Rectal smooth muscle tissue (tissue), 1 donor: ENCODE measurements at regions not wholly inside any gene's neighbourhood (a gene's known extent, or its start where the extent isn't known, plus 50 kb on each side); places are given as distances from the start of the nearest gene placed in this dataset.

ENCODE experiments used
- H3K27ac ChIP-seq: one replicate; pipeline ENCODE4 v1.7.0; 2013; ENCODE audit warnings: low read depth, low read length, inconsistent platforms
- H3K27me3 ChIP-seq: one replicate; pipeline ENCODE4 v1.7.0; 2013; ENCODE audit warnings: low read length; ENCODE audit not compliant: control insufficient read depth, insufficient read depth
- H3K36me3 ChIP-seq: one replicate; pipeline ENCODE4 v1.7.0; 2013; ENCODE audit warnings: low read length; ENCODE audit not compliant: control insufficient read depth, insufficient read depth
- H3K4me1 ChIP-seq: one replicate; pipeline ENCODE4 v1.7.0; 2013; ENCODE audit warnings: low read length; ENCODE audit not compliant: control insufficient read depth, insufficient read depth
- H3K4me3 ChIP-seq: one replicate; pipeline ENCODE4 v1.7.0; 2013; ENCODE audit warnings: low read length
- H3K9ac ChIP-seq: one replicate; pipeline ENCODE4 v1.7.0; 2013; ENCODE audit warnings: low read length

DNA sequence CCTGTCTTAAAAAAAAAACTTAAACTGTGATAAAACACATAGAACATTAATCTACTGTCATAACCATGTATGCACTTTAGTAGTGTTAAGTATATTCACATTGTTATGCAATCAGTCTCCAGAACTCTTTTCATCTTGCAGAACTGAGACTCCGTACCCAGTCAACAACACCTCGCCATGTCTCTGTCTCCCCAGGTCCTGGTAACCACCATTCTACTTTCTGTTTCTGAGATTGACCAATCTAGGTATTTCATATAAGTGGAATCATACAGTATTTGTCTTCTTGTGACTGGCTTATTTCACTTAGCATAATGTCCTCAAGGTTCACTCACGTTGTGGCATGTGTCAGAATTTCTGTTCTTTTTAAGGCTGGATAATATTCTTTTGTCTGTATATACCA, 290.8 kb upstream of the CXCR4 start:
- no peaks in the 10 kb centered on the region for H3K36me3 ChIP-seq
- no peak overlapping the region for H3K9ac ChIP-seq
- no peak overlapping the region for H3K27ac ChIP-seq
- H3K4me1 ChIP-seq, result no peaks in the 10 kb centered on the region
- no peak overlapping the region for H3K4me3 ChIP-seq
- H3K27me3 ChIP-seq, result no peaks in the 10 kb centered on the region

DNA sequence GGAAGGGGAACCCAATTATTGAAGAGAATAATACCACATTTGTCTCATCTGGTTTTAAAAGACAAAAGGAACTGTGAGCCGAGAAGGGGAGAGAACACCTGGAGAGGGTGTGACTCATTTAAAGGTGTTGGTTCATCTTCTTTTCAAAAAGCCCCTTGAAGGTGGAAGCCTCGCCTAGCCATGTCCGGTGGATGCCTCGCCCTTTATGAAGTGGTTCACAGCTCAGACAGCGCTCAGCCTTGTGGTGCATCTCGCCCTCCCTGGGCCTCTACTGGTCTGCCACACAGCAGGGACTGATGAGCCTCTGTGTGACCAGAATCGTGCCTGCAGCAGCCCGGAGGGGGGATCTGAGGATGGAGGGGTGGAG, 290.0 kb upstream of the CXCR4 start:
- H3K36me3 ChIP-seq, result no peaks in the 10 kb centered on the region
- no peak overlapping the region for H3K9ac ChIP-seq
- H3K27ac ChIP-seq, result no peak overlapping the region
- no peaks in the 10 kb centered on the region for H3K27me3 ChIP-seq
- H3K4me1 ChIP-seq, result no peaks in the 10 kb centered on the region
- no peak overlapping the region for H3K4me3 ChIP-seq

DNA sequence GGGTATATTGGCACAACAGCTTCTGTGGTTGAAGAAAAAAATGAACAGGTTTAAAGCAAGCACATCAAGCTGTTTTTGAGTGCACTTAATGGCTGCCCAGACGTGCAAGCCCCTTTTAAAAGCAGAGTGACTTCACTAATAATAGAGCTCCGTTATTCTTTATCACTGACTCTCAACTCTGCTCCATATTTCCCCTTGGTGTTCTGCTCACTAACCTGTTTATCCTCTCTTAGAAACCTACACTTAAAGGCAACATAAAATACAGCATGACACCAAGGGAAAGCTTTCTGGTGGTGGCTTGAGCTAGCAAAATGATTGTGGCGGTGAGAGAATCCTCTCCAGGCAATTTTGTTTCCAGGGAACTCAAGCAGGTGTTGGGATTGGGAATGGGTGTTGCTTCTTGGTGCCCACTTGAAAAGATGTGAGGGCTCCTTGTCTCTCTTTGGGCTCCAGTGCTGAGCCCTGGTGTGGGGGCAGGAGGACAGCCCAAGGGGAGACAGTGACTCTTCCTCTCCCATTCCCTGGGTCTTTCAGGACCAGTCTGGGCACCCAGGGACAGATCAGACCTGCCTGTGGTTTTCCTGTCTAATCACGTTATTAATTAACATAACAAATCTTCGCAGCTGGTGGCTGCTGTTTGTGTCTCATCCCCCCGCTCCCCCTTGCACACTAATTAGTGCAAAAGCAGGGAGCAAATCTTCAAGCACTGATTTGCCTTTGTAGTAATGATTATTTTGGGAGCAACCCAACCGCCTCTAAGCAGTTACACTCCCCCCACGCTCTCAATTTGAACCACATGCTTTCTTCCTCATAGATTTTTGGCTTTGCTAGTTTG, 289.4 kb upstream of the CXCR4 start:
- H3K27ac ChIP-seq, result no peak overlapping the region

DNA sequence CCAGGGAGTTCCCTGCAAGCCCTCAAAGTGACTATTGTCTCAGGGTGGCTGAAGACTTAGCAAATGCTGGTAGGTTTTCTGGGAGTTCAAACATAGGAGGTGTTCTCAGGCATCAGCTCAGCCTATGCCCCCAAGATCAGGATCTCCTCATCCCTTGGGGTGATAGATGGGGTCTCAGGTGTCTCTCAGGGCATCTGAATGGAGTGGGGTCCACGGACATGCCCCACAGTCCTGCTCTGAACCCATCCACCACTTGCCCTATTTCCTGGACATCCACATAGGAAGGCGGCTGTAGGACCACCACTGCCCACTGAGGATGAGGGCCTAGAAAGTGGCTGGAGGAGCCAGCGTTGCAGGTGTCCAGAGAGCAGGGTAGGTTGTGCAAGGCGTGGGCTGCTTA, 287.0 kb upstream of the CXCR4 start:
- H3K36me3 ChIP-seq, result no peaks in the 10 kb centered on the region
- H3K27ac ChIP-seq, result no peak overlapping the region
- H3K4me3 ChIP-seq, result no peak overlapping the region

More for the DNA sequence above, 289.4 kb upstream of the CXCR4 start:
- H3K4me3 ChIP-seq, result no peak overlapping the region
- H3K9ac ChIP-seq, result no peak overlapping the region
- no peaks in the 10 kb centered on the region for H3K4me1 ChIP-seq
- H3K36me3 ChIP-seq, result no peaks in the 10 kb centered on the region
- no peaks in the 10 kb centered on the region for H3K27me3 ChIP-seq

DNA sequence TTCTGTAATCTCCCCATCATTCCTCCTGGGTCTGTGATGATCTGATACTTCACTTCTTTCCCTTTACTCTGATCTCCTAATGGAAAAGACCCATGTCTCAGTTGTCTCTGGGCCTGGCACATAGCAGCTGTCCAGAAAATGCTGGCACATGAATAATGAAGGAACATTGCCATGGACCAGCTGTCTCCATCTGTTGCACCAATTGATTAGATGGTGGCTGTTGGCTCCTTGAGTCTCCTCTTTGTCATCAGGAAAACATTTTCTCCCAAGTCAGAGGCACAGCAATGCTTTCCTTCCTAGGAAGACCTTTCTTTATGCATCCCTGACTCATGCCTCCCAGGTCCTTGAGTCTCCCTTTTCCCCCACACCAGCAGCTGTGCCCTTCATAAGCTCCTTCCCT, 286.2 kb upstream of the CXCR4 start:
- Histone ChIP-seq H3K27ac (no peak overlapping the region), H3K9ac (no peak overlapping the region), H3K4me3 (no peak overlapping the region), H3K36me3 (no peaks in the 10 kb centered on the region), H3K4me1 (no peaks in the 10 kb centered on the region), H3K27me3 (peaks cover 2% of the 10 kb centered on the region)

More for the DNA sequence above, 287.0 kb upstream of the CXCR4 start:
- H3K9ac ChIP-seq, result no peak overlapping the region
- H3K27me3 ChIP-seq, result peaks cover 2% of the 10 kb centered on the region
- no peaks in the 10 kb centered on the region for H3K4me1 ChIP-seq

DNA sequence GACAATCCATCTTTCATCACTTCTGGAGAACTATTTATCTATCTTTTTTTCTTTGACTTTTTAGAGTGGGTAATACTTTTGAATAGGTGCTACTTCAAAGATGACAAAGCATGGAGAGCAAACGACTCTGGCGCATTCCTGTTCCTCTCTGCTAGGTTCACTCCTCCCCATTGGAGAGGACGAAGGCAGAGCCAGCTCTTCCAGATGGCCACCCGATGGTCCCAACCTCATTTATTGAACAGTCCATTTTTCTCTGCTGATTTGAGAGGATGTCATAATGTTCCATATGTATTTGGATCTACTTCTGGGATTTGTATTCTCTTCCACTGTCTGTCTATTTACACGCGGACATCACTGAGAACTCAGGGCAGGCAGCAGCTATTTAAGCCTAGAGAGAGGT, 284.3 kb upstream of the CXCR4 start:
- H3K36me3 ChIP-seq, result no peaks in the 10 kb centered on the region
- no peak overlapping the region for H3K4me3 ChIP-seq
- H3K27ac ChIP-seq, result no peak overlapping the region
- no peaks in the 10 kb centered on the region for H3K4me1 ChIP-seq
- H3K9ac ChIP-seq, result no peak overlapping the region
- peaks cover 2% of the 10 kb centered on the region for H3K27me3 ChIP-seq

DNA sequence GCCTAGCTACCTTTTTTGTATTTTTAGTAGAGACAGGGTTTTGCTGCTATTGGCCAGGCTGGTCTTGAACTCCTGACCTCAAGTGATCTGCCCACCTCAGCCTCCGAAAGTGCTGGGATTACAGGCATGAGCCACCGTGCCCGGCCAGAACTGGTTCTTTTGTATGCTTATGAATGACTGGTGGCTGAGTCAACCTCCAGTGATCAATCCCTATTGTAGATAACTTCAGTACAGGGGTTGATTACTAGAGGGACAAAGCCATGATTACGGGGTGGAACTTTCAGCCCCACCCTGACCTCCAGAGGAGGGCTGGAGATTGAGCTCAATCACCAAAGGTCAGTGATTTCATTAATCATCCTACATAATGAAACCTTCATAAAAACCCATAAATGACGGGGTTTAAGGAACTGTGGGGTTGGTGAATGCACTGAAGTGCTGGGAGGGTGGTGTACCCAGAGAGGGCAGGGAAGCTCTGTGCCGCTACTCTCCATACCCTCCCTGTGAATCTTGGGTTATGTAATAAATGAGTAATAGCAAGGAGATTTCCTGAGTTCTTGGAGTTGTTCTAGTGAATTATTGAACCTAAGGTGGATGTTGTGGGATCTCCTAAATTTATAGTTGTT, 281.8 kb upstream of the CXCR4 start:
- Histone ChIP-seq H3K27ac (no peak overlapping the region), H3K9ac (no peak overlapping the region), H3K4me3 (no peak overlapping the region), H3K4me1 (no peaks in the 10 kb centered on the region), H3K27me3 (peaks cover 2% of the 10 kb centered on the region), H3K36me3 (no peaks in the 10 kb centered on the region)

DNA sequence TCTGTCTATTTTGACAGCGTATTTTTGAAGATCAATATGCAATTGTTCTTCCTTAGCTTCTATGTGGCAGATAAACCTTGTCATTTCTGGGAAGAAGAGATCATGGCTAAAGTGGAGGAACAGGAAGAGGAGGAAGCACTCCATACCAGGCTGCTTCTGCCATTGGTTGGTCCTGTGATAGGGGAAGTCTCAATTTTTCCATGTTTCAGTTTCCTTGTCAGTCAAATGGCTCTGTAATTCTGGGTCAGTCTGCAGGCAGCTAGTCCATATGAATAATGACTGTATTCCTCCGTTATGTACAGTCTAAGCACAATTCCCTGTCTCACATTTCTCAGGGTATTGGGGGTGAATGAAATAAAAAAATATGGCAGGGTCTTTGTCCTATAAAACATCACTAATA, 277.6 kb upstream of the CXCR4 start:
- H3K27me3 ChIP-seq, result no peaks in the 10 kb centered on the region
- no peak overlapping the region for H3K9ac ChIP-seq
- no peaks in the 10 kb centered on the region for H3K4me1 ChIP-seq
- no peaks in the 10 kb centered on the region for H3K36me3 ChIP-seq
- no peak overlapping the region for H3K4me3 ChIP-seq
- no peak overlapping the region for H3K27ac ChIP-seq

DNA sequence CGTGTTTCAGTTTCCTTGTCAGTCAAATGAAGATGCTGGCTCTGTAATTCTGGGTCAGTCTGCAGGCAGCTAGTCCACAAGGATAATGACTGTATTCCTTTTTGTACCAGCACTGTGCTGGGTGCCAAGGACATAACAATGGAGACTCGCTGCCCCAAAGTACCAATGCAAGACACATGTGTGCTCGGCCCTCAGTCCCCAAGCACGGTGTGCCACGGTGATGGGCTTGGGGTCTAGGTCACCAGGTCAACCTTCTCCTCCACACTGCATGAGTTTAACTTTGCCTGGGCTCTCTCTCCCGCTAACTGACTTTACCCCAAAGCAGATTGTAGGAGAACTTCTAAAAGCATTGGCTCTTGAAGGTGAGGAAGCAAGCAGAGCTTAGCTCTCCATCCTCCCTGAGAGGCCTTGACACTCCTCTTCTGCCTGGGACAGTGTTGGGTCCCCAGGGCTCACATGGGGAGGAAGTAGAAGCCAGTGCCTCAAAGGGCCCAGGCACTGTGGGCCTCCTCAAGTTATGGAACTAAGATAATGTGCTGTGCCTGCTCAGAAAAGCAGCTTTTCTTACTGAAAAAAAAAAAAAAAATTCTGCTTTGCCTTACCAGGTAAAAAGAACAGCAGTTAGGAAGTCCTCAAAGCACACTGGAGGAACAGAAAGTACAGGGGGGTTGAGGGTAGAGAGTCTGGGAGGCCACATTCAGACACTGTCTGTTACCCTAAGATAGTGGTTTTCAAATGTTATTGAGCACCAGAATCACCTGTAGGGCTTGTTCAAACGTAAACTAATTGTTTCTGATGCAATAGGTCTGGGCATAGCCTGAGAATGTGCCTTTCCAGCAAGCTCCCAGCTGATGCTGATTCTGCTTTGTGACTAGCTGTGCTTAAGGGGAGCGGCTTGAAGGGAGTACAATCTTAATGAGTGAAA, 276.4 kb upstream of the CXCR4 start:
- H3K36me3 ChIP-seq, result no peaks in the 10 kb centered on the region
- H3K27ac ChIP-seq, result no peak overlapping the region
- no peak overlapping the region for H3K4me3 ChIP-seq
- no peak overlapping the region for H3K9ac ChIP-seq
- no peaks in the 10 kb centered on the region for H3K27me3 ChIP-seq
- no peaks in the 10 kb centered on the region for H3K4me1 ChIP-seq

DNA sequence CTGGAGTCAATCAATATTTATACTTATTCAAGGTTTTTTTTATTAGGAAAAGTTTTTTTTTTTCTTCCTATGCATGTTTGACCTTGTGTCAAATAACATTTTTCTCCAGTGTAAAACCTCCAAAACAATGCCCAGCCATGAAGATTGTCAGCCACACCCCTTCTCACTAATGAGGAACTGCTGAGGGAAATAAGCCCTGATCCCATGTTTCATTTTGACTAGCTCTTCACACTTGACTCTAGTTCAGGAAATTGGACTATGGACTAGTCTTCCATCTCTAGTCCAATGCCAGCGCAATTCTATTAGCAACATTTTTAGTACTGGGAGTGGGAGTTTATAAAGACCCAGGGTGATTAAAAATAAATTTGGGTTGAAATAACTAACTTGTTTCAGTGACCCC, 275.6 kb upstream of the CXCR4 start:
- Histone ChIP-seq H3K9ac (no peak overlapping the region), H3K4me3 (no peak overlapping the region), H3K27ac (no peak overlapping the region), H3K36me3 (no peaks in the 10 kb centered on the region), H3K4me1 (no peaks in the 10 kb centered on the region), H3K27me3 (no peaks in the 10 kb centered on the region)

DNA sequence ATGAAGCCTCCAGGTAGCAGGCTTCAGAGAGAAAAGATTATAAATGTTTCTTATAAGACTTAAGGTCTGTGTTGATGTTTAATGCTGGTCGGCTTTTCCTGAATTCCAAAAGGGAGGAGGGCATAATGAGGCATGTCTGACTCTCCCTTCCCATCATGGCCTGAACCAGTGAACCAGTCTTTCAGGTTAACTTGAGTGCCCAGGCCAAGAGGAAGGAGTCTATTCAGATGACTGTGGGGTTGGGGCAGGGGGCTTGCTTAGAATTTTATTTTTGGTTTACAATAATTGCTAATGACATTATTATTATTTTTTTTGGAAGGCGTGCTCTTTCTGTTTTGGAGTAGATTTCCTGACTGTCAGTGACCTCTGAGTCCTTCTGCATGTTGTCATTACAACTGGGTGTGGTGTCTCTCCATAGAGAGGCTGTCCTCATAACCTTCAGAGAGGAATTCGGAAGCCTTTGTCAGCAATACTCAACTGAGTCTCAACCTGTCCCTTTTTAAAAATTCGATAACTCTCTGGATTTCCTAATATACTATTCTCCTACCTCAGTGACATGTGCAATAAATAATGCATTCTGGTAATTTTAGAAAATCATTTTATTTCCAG, 275.1 kb upstream of the CXCR4 start:
- no peak overlapping the region for H3K4me3 ChIP-seq
- no peaks in the 10 kb centered on the region for H3K36me3 ChIP-seq
- H3K27me3 ChIP-seq, result no peaks in the 10 kb centered on the region
- H3K4me1 ChIP-seq, result no peaks in the 10 kb centered on the region
- H3K9ac ChIP-seq, result no peak overlapping the region
- H3K27ac ChIP-seq, result no peak overlapping the region

DNA sequence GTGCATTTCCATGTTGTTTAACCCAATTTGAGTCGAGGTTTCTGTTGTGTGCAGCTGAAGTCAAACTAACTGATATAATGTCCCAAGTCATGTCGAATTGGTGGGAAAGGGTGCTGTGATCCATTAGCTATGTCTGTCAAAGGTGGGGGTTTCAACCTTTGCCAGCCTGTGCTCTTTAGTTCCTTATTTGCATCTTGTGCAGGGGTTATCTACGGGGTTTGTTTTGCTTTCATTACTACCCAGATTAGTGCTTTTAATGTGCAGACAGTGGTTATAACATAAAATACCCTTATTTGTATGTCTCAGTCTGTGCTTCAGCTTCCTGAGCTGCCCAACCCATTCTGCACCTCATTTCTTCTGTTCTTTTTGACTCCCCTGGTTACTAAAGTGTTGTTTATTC, 271.9 kb upstream of the CXCR4 start:
- Histone ChIP-seq H3K27me3 (no peaks in the 10 kb centered on the region), H3K4me1 (peaks cover 5% of the 10 kb centered on the region), H3K9ac (no peak overlapping the region), H3K36me3 (no peaks in the 10 kb centered on the region), H3K4me3 (no peak overlapping the region), H3K27ac (no peak overlapping the region)
